IMR-90 (cell line): ENCODE measurements at regions not wholly inside any gene's neighbourhood (a gene's known extent, or its start where the extent isn't known, plus 50 kb on each side); places are given as distances from the start of the nearest gene placed in this dataset.
A peak's percentile ranks its signal among the peaks of the same experiment; 100 is the strongest.

Source experiments
- ATAC-seq: fragments of 200-7000 bp; cut with Tn5 transposase; 2 replicates; pipeline ENCODE4 v1.9.1; 2020; ENCODE audit warnings: low read depth, mild to moderate bottlenecking, moderate library complexity
- BruUV-seq: library from RNA; stranded (reverse); fragments of 400-500 nt; replicated peaks from 2 replicates; lab custom pipeline; 2021; lab: Mats Ljungman, UMichigan
- CTCF ChIA-PET: fragments of 300-600 bp; formaldehyde crosslinking; extraction: SDS; loops from one replicate; lab custom pipeline; 2021; ENCODE audit warnings: antibody characterized with exemption; lab: Yijun Ruan, JAX
- POLR2A ChIA-PET: fragments of 300-600 bp; sonication (Branson Sonifier 250); formaldehyde crosslinking; loops from one replicate; lab custom pipeline; 2022; ENCODE audit warnings: antibody characterized with exemption; ENCODE audit not compliant: unreplicated experiment; lab: Charles Lee
- DNase-seq: peaks from one replicate; pipeline ENCODE4 v3.0.0; 2013
- H2AFZ ChIP-seq: replicated peaks from 2 replicates; pipeline ENCODE3; 2013; ENCODE audit warnings: low read length, mild to moderate bottlenecking; ENCODE audit not compliant: poor library complexity
- H2AK5ac ChIP-seq: 2 replicates; pipeline ENCODE4 v1.6.1; 2013; ENCODE audit warnings: low read depth, low read length, inconsistent platforms
- H2AK9ac ChIP-seq: replicated peaks from 2 replicates; pipeline ENCODE3; 2013; ENCODE audit warnings: mild to moderate bottlenecking, low read depth, low read length, moderate library complexity; ENCODE audit not compliant: poor library complexity
- H2BK120ac ChIP-seq: 2 replicates; pipeline ENCODE4 v1.6.1; 2013; ENCODE audit warnings: low read depth, low read length, inconsistent platforms
- H2BK15ac ChIP-seq: 3 replicates; pipeline ENCODE4 v1.6.1; 2013; ENCODE audit warnings: low read depth, low read length, inconsistent platforms
- H2BK20ac ChIP-seq: 2 replicates; pipeline ENCODE4 v1.6.1; 2013; ENCODE audit warnings: low read depth, mild to moderate bottlenecking, inconsistent platforms, low read length, moderate library complexity
- H2BK5ac ChIP-seq: 2 replicates; pipeline ENCODE4 v1.6.1; 2013; ENCODE audit warnings: mild to moderate bottlenecking, low read depth, low read length, inconsistent platforms; ENCODE audit not compliant: poor library complexity, severe bottlenecking
- H3K14ac ChIP-seq: replicated peaks from 2 replicates; pipeline ENCODE4 v1.6.1; 2013; ENCODE audit warnings: low read depth, low read length, inconsistent platforms
- H3K18ac ChIP-seq: 2 replicates; pipeline ENCODE4 v1.6.1; 2013; ENCODE audit warnings: low read depth, low read length, control low read depth
- H3K23ac ChIP-seq: 2 replicates; pipeline ENCODE4 v1.6.1; 2013; ENCODE audit warnings: low read depth, low read length, inconsistent platforms
- H3K27ac ChIP-seq: 2 replicates; pipeline ENCODE4 v1.5.1; 2013; ENCODE audit warnings: mild to moderate bottlenecking, control low read depth, low read length; ENCODE audit not compliant: insufficient read depth
- H3K27me3 ChIP-seq: 2 replicates; pipeline ENCODE4 v1.6.1; 2013; ENCODE audit warnings: low read length; ENCODE audit not compliant: control insufficient read depth, insufficient read depth
- H3K36me3 ChIP-seq: 2 replicates; pipeline ENCODE4 v1.6.1; 2013; ENCODE audit warnings: low read length, mixed read lengths; ENCODE audit not compliant: control insufficient read depth, insufficient read depth
- H3K4ac ChIP-seq: 2 replicates; pipeline ENCODE4 v1.6.1; 2013; ENCODE audit warnings: low read depth, low read length, inconsistent platforms
- H3K4me1 ChIP-seq: 2 replicates; pipeline ENCODE4 v1.6.1; 2013; ENCODE audit warnings: low read length, mixed read lengths; ENCODE audit not compliant: control insufficient read depth, insufficient read depth
- H3K4me2 ChIP-seq: 2 replicates; pipeline ENCODE4 v1.6.1; 2013; ENCODE audit warnings: low read depth, mild to moderate bottlenecking, control low read depth, low read length, moderate library complexity
- H3K4me3 ChIP-seq: 2 replicates; pipeline ENCODE4 v1.5.1; 2013; ENCODE audit warnings: low read depth, mild to moderate bottlenecking, control low read depth, low read length, moderate library complexity; ENCODE audit not compliant: insufficient read depth
- H3K56ac ChIP-seq: 2 replicates; pipeline ENCODE4 v1.6.1; 2013; ENCODE audit warnings: low read length, inconsistent platforms; ENCODE audit not compliant: insufficient read depth; ENCODE audit errors: extremely low read depth
- H3K79me1 ChIP-seq, 2 experiments: 2 replicates each; pipeline ENCODE4 v1.6.1; 2013; ENCODE audit warnings: low read length in 2 of 2, inconsistent platforms in 1 of 2, low read depth in 1 of 2
- H3K9ac ChIP-seq: 2 replicates; pipeline ENCODE4 v1.6.1; 2013; ENCODE audit warnings: low read depth, low read length, control low read depth
- H3K9me1 ChIP-seq: 2 replicates; pipeline ENCODE4 v1.6.1; 2013; ENCODE audit warnings: low read length, inconsistent platforms; ENCODE audit not compliant: insufficient read depth
- H3K9me3 ChIP-seq: 2 replicates; pipeline ENCODE4 v1.6.1; 2013; ENCODE audit warnings: low read length; ENCODE audit not compliant: control insufficient read depth, insufficient read depth
- H4K20me1 ChIP-seq: 2 replicates; pipeline ENCODE4 v1.6.1; 2013; ENCODE audit warnings: low read length, inconsistent platforms; ENCODE audit not compliant: insufficient read depth
- H4K5ac ChIP-seq: 2 replicates; pipeline ENCODE4 v1.6.1; 2013; ENCODE audit warnings: mild to moderate bottlenecking, low read depth, low read length, control low read depth
- H4K8ac ChIP-seq, 2 experiments: 2 replicates each; pipeline ENCODE4 v1.6.1; 2013; ENCODE audit warnings: low read depth in 2 of 2, low read length in 2 of 2, control low read depth in 1 of 2, inconsistent platforms in 1 of 2
- H4K91ac ChIP-seq: 2 replicates; pipeline ENCODE4 v1.6.1; 2013; ENCODE audit warnings: low read depth, low read length, inconsistent platforms; ENCODE audit not compliant: insufficient read depth
- ELK1 ChIP-seq: fragments of 150-350 bp; IDR thresholded peaks from 2 replicates; pipeline ENCODE4 v1.6.1; 2016; ENCODE audit warnings: low read depth, mild to moderate bottlenecking, low read length, moderate library complexity, borderline replicate concordance
- FOS ChIP-seq: fragments of 150-350 bp; IDR thresholded peaks from 2 replicates; pipeline ENCODE4 v1.6.1; 2016; ENCODE audit warnings: low read depth, low read length
- MAFK ChIP-seq: IDR thresholded peaks from 2 replicates; pipeline ENCODE4 v1.6.1; 2012; ENCODE audit warnings: low read depth, low read length, improper control_type of control experiment
- MXI1 ChIP-seq: IDR thresholded peaks from 2 replicates; pipeline ENCODE4 v1.6.1; 2012; ENCODE audit warnings: low read depth, mild to moderate bottlenecking, low read length, moderate library complexity, borderline replicate concordance
- POLR2A ChIP-seq: IDR thresholded peaks from 2 replicates; pipeline ENCODE4 v1.6.1; 2012; ENCODE audit warnings: mild to moderate bottlenecking, low read depth, low read length
- SMC3 ChIP-seq: fragments of 150-350 bp; IDR thresholded peaks from 2 replicates; pipeline ENCODE4 v1.6.1; 2016; ENCODE audit warnings: low read depth, mild to moderate bottlenecking, antibody characterized with exemption, low read length, moderate library complexity
- USF2 ChIP-seq: fragments of 150-350 bp; IDR thresholded peaks from 2 replicates; pipeline ENCODE4 v1.6.1; 2017; ENCODE audit warnings: mild to moderate bottlenecking, antibody characterized with exemption, low read length, low read depth
- WGBS, 2 experiments: methylation state at CpG; one replicate each; pipeline versions ENCODE4 v1.1.5 to v1.1.7; 2013; ENCODE audit warnings: missing lambda C conversion rate in 2 of 2; ENCODE audit not compliant: insufficient read length in 1 of 2; ENCODE audit errors: extremely low coverage in 2 of 2; 5-methylcytosine and 5-hydroxymethylcytosine counted together
- dilution Hi-C: fragments of 300-500 bp; cut with HindIII; formaldehyde crosslinking; loops from one replicate; pipeline ENCODE4 v1.14.3; 2018; ENCODE audit warnings: low sequenced_read_pairs; ENCODE audit not compliant: unreplicated experiment
- in situ Hi-C: fragments of 300-500 bp; cut with MboI; formaldehyde crosslinking; loops from 3 replicates; pipeline ENCODE4 v1.14.3; 2019; ENCODE audit warnings: low sequenced_read_pairs, inconsistent platforms, mixed read lengths
- intact Hi-C: fragments of 100-400 bp; cut with micrococcal nuclease; formaldehyde crosslinking; loops from 2 replicates; pipeline ENCODE4 v1.10.0; 2022

GRCh38 chr6:105594821-105595220, 191.9 kb upstream of the PREP start:
- Histone ChIP-seq H3K36me3 (no peaks in the 10 kb centered on the region), H2BK20ac (peak overlapping the region; percentile 81), H2BK120ac (peak overlapping the region; percentile 78), H2BK15ac (peak overlapping the region; percentile 83), H3K4me1 (peaks cover 19% of the 10 kb centered on the region), H2AFZ (no peak overlapping the region), H3K27me3 (no peaks in the 10 kb centered on the region), H3K14ac (peak overlapping the region; percentile 50), H3K18ac (peak overlapping the region; percentile 17; the same call in 1 of the 2 replicates), H3K9me1 (peaks cover 13% of the 10 kb centered on the region), H4K5ac (peak overlapping the region; percentile 50; the same call in 1 of the 2 replicates), H2AK5ac (0 out of 2 replicates have a peak overlapping the region, but pooled peaks have one; percentile 69), H3K27ac (no peak overlapping the region), H3K9ac (no peak overlapping the region), H3K56ac (peak overlapping the region; percentile 24; the same call in 1 of the 2 replicates), H2BK5ac (peak overlapping the region; percentile 60), H4K20me1 (no peaks in the 10 kb centered on the region), H3K9me3 (no peaks in the 10 kb centered on the region), H4K91ac (no peak overlapping the region), H3K4me2 (no peak overlapping the region), H4K8ac (peak overlapping the region in 1 of 2 experiments; percentile 35; a peak in 1 of 4 replicates), H3K79me1 (no peaks in the 10 kb centered on the region), H3K4me3 (no peak overlapping the region), H3K23ac (peak overlapping the region; percentile 41), H2AK9ac (no peak overlapping the region), H3K4ac (peak overlapping the region; percentile 80)
- peak; percentile 41 for DNase-seq
- dilution Hi-C loops = no loop called here
- no peak for TF ChIP-seq FOS
- TF ChIP-seq SMC3 = no peak
- no peak for TF ChIP-seq POLR2A
- no peak for TF ChIP-seq MAFK
- TF ChIP-seq USF2 = no peak
- no peak for TF ChIP-seq MXI1
- TF ChIP-seq ELK1 = no peak
- POLR2A ChIA-PET = interaction anchor here (0.6 kb wide), 1 partner anchor 25 kb away, joined by 3 read pairs; no protein-coding TSS in a partner anchor
- intact Hi-C loops = no loop called here
- in situ Hi-C loops = no loop called here
- CTCF ChIA-PET = no interaction called here
- BruUV-seq = no TSS peak
- no CpG with 5 or more reads among the region's 4 CpGs for WGBS, 2 experiments
- no peak for ATAC-seq
